SK-N-SH treated with all-trans-retinoic acid at 6 μM for 48 hours (cell line): ENCODE measurements at regions not wholly inside any gene's neighbourhood (a gene's known extent, or its start where the extent isn't known, plus 50 kb on each side); places are given as distances from the start of the nearest gene placed in this dataset.

Experiments
- ARNTL ChIP-seq: fragments of 450-650 bp; formaldehyde crosslinking; IDR thresholded peaks from 2 replicates; pipeline ENCODE4 v1.5.0; 2020; ENCODE audit warnings: low read depth, mild to moderate bottlenecking, moderate library complexity, borderline replicate concordance
- CREB5 ChIP-seq: fragments of 250-450 bp; sonication (Bioruptor Pico); IDR thresholded peaks from 2 replicates; pipeline ENCODE4 v1.5.1; 2020; ENCODE audit warnings: low read depth, mild to moderate bottlenecking, moderate library complexity
- CSDC2 ChIP-seq: fragments of 250-450 bp; sonication (Bioruptor Pico); IDR thresholded peaks from 2 replicates; pipeline ENCODE4 v1.5.0; 2020; ENCODE audit warnings: mild to moderate bottlenecking, moderate library complexity
- ISL1 ChIP-seq: fragments of 250-450 bp; sonication (Bioruptor Pico); IDR thresholded peaks from 2 replicates; pipeline ENCODE4 v2.1.2; 2022; ENCODE audit warnings: mild to moderate bottlenecking, moderate library complexity
- RARB ChIP-seq: fragments of 250-450 bp; sonication (Bioruptor Pico); IDR thresholded peaks from 2 replicates; pipeline ENCODE4 v1.8.0; 2021; ENCODE audit warnings: mild to moderate bottlenecking, moderate library complexity
- SNAI2 ChIP-seq: fragments of 250-450 bp; sonication (Bioruptor Pico); IDR thresholded peaks from 2 replicates; pipeline ENCODE4 v1.5.0; 2020; ENCODE audit warnings: mild to moderate bottlenecking, moderate library complexity
- ZC3H10 ChIP-seq: fragments of 250-450 bp; sonication (Bioruptor Pico); IDR thresholded peaks from 2 replicates; pipeline ENCODE4 v1.5.1; 2021; ENCODE audit warnings: mild to moderate bottlenecking, moderate library complexity
- ZFP3 ChIP-seq: fragments of 250-450 bp; sonication (Bioruptor Pico); IDR thresholded peaks from 2 replicates; pipeline ENCODE4 v1.5.0; 2020; ENCODE audit warnings: mild to moderate bottlenecking, moderate library complexity
- ZFP30 ChIP-seq: fragments of 450-650 bp; formaldehyde crosslinking; IDR thresholded peaks from 2 replicates; pipeline ENCODE4 v1.5.0; 2022; ENCODE audit warnings: mild to moderate bottlenecking, moderate library complexity
- ZNF70 ChIP-seq: fragments of 450-650 bp; formaldehyde crosslinking; IDR thresholded peaks from 2 replicates; pipeline ENCODE4 v1.5.0; 2020; ENCODE audit warnings: mild to moderate bottlenecking, moderate library complexity
- ZNF8 ChIP-seq: fragments of 450-650 bp; formaldehyde crosslinking; IDR thresholded peaks from 2 replicates; pipeline ENCODE4 v1.5.0; 2020; ENCODE audit warnings: mild to moderate bottlenecking, moderate library complexity
- TF ChIP-seq, protein P1 (sequence below): fragments of 250-450 bp; sonication (Bioruptor Pico); IDR thresholded peaks from 2 replicates; pipeline ENCODE4 v1.8.0; 2020; ENCODE audit warnings: mild to moderate bottlenecking, moderate library complexity, borderline replicate concordance

GRCh38 chr18:66674286-66674685 lies 70.4 kb upstream of the CDH19 start:
- TF ChIP-seq ZFP30 (CRISPR knock-in tag) (no peak), RARB (no peak), ISL1 (CRISPR knock-in tag) (no peak), ZNF8 (CRISPR knock-in tag) (no peak), ARNTL (CRISPR knock-in tag) (no peak), CREB5 (CRISPR knock-in tag) (no peak), ZFP3 (CRISPR knock-in tag) (no peak), CSDC2 (CRISPR knock-in tag) (no peak), ZNF70 (CRISPR knock-in tag) (no peak), SNAI2 (CRISPR knock-in tag) (no peak), ZC3H10 (no peak)
- TF ChIP-seq, protein P1, sequence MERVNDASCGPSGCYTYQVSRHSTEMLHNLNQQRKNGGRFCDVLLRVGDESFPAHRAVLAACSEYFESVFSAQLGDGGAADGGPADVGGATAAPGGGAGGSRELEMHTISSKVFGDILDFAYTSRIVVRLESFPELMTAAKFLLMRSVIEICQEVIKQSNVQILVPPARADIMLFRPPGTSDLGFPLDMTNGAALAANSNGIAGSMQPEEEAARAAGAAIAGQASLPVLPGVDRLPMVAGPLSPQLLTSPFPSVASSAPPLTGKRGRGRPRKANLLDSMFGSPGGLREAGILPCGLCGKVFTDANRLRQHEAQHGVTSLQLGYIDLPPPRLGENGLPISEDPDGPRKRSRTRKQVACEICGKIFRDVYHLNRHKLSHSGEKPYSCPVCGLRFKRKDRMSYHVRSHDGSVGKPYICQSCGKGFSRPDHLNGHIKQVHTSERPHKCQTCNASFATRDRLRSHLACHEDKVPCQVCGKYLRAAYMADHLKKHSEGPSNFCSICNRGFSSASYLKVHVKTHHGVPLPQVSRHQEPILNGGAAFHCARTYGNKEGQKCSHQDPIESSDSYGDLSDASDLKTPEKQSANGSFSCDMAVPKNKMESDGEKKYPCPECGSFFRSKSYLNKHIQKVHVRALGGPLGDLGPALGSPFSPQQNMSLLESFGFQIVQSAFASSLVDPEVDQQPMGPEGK: no peak
